Endothelial cell of umbilical vein (primary cell): ENCODE measurements at regions not wholly inside any gene's neighbourhood (a gene's known extent, or its start where the extent isn't known, plus 50 kb on each side); places are given as distances from the start of the nearest gene placed in this dataset.

Experiments used
- BruUV-seq: library from RNA; stranded (reverse); fragments of 400-500 nt; replicated peaks from 2 replicates; lab custom pipeline; 2021; lab: Mats Ljungman, UMichigan
- CTCF ChIA-PET: fragments of 300-600, 350-600 bp; sonication (Branson Sonifier 250); formaldehyde crosslinking; loops from one replicate; lab custom pipeline; 2021; ENCODE audit warnings: antibody characterized with exemption, inconsistent platforms; lab: Charles Lee
- POLR2A ChIA-PET: fragments of 300-600, 350-600 bp; sonication (Branson Sonifier 250); formaldehyde crosslinking; loops from one replicate; lab custom pipeline; 2021; ENCODE audit warnings: antibody characterized with exemption, inconsistent platforms; lab: Charles Lee
- DNase-seq: peaks from one replicate; pipeline ENCODE4 v3.0.0-alpha.2; 2011; ENCODE audit warnings: low read depth, low spot score
- FAIRE-seq: peaks from 2 replicates; lab custom pipeline; 2011; peaks lifted over from hg19 to GRCh38; lab: Jason Lieb, UNC
- H2AFZ ChIP-seq: 2 replicates; pipeline ENCODE4 v1.6.0; 2012; ENCODE audit warnings: low read depth, low read length, control low read depth, inconsistent platforms
- H3K27ac ChIP-seq: 2 replicates; pipeline ENCODE4 v1.5.1; 2011; ENCODE audit warnings: low read depth, mild to moderate bottlenecking, control low read depth, low read length, moderate library complexity; ENCODE audit not compliant: insufficient read depth
- H3K27me3 ChIP-seq, 2 experiments: 2 replicates each; pipeline versions ENCODE4 v1.6.0 to v1.6.1; 2011; ENCODE audit warnings: low read length in 2 of 2, mixed read lengths in 1 of 2; ENCODE audit not compliant: control insufficient read depth in 2 of 2, insufficient read depth in 2 of 2
- H3K36me3 ChIP-seq, 2 experiments: 2 replicates in 1 of 2; 3 replicates in 1 of 2; pipeline ENCODE4 v1.5.1; 2011; ENCODE audit warnings: low read length in 2 of 2, mild to moderate bottlenecking in 1 of 2, moderate library complexity in 1 of 2; ENCODE audit not compliant: control insufficient read depth in 2 of 2, insufficient read depth in 2 of 2; ENCODE audit errors: extremely low read depth in 1 of 2
- H3K4me1 ChIP-seq: 3 replicates; pipeline ENCODE4 v1.5.1; 2011; ENCODE audit warnings: mild to moderate bottlenecking, low read length; ENCODE audit not compliant: control insufficient read depth, insufficient read depth; ENCODE audit errors: extremely low read depth
- H3K4me2 ChIP-seq: 2 replicates; pipeline ENCODE4 v1.6.1; 2011; ENCODE audit warnings: low read length, control low read depth, mixed read lengths; ENCODE audit not compliant: insufficient read depth
- H3K4me3 ChIP-seq, 3 experiments: fragments of 200-600 bp in 1 of 3; sonication (generic), shearing (Covaris generic) in 1 of 3; replicated peaks in 1 of 3; 2 replicates each; pipeline ENCODE4 v1.5.1; 2011 to 2016; ENCODE audit warnings: control low read depth in 3 of 3, low read length in 3 of 3, mild to moderate bottlenecking in 2 of 3, inconsistent platforms in 1 of 3, low read depth in 1 of 3, moderate library complexity in 1 of 3; ENCODE audit not compliant: insufficient read depth in 1 of 3
- H3K79me2 ChIP-seq: 2 replicates; pipeline ENCODE4 v1.6.0; 2012; ENCODE audit warnings: low read length, inconsistent platforms; ENCODE audit not compliant: control insufficient read depth, insufficient read depth
- H3K9ac ChIP-seq: replicated peaks from 2 replicates; pipeline ENCODE3; 2011; ENCODE audit warnings: low read length, control low read depth; ENCODE audit not compliant: insufficient read depth; ENCODE audit errors: extremely low read depth
- H3K9me1 ChIP-seq: replicated peaks from 3 replicates; pipeline ENCODE4 v1.6.0; 2011; ENCODE audit warnings: mild to moderate bottlenecking, low read length; ENCODE audit not compliant: control insufficient read depth, insufficient read depth; ENCODE audit errors: extremely low read depth
- H3K9me3 ChIP-seq: replicated peaks from 2 replicates; pipeline ENCODE4 v1.5.1; 2012; ENCODE audit warnings: low read length, inconsistent platforms; ENCODE audit not compliant: control insufficient read depth, insufficient read depth
- H4K20me1 ChIP-seq: replicated peaks from 2 replicates; pipeline ENCODE3; 2011; ENCODE audit warnings: mild to moderate bottlenecking, low read length; ENCODE audit not compliant: control insufficient read depth, insufficient read depth; ENCODE audit errors: extremely low read depth
- CTCF ChIP-seq, 2 donors: IDR thresholded peaks; 1 replicate in 1 of 2; 2 replicates in 1 of 2; pipeline ENCODE4 v1.5.1; 2011; ENCODE audit warnings: low read length in 2 of 2, mild to moderate bottlenecking in 2 of 2, moderate library complexity in 2 of 2, control low read depth in 1 of 2, inconsistent platforms in 1 of 2, low read depth in 1 of 2; ENCODE audit not compliant: insufficient read depth in 1 of 2; ENCODE audit errors: extremely low read depth in 1 of 2
- EZH2 ChIP-seq: IDR thresholded peaks from 2 replicates; pipeline ENCODE4 v1.6.1; 2012; ENCODE audit warnings: borderline replicate concordance, low read depth, mild to moderate bottlenecking, moderate library complexity, low read length, inconsistent platforms; ENCODE audit not compliant: severe bottlenecking
- FOS ChIP-seq: IDR thresholded peaks from 2 replicates; pipeline ENCODE4 v1.6.1; 2011; ENCODE audit warnings: mild to moderate bottlenecking, low read length, moderate library complexity, borderline replicate concordance; ENCODE audit not compliant: insufficient read depth
- GATA2 ChIP-seq: IDR thresholded peaks from 2 replicates; pipeline ENCODE4 v1.7.0; 2011; ENCODE audit warnings: low read depth, mild to moderate bottlenecking, moderate library complexity, mixed read lengths, low read length; ENCODE audit not compliant: insufficient read length, insufficient read depth
- JUN ChIP-seq: IDR thresholded peaks from 2 replicates; pipeline ENCODE4 v1.6.1; 2011; ENCODE audit warnings: borderline replicate concordance, low read depth; ENCODE audit not compliant: insufficient read length, insufficient read depth
- MAX ChIP-seq: IDR thresholded peaks from 2 replicates; pipeline ENCODE4 v1.6.1; 2011; ENCODE audit not compliant: insufficient read depth, insufficient read length
- MYC ChIP-seq: IDR thresholded peaks from one replicate; pipeline ENCODE4 v1.6.1; 2011; ENCODE audit warnings: mild to moderate bottlenecking, low read depth, low read length
- POLR2A ChIP-seq: IDR thresholded peaks from 2 replicates; pipeline ENCODE4 v1.6.1; 2012; ENCODE audit warnings: low read depth, mild to moderate bottlenecking, control low read depth, low read length
- POLR2AphosphoS5 ChIP-seq: IDR thresholded peaks from 2 replicates; pipeline ENCODE4 v1.6.1; 2012; ENCODE audit warnings: low read depth, mild to moderate bottlenecking, control low read depth, low read length, moderate library complexity; ENCODE audit not compliant: insufficient read depth
- dilution Hi-C: fragments of 300-500 bp; cut with MboI; formaldehyde crosslinking; loops from one replicate; pipeline ENCODE4 v1.15.0; 2019; ENCODE audit warnings: low sequenced_read_pairs; ENCODE audit not compliant: extremely low pct_ligation_motif_present
- intact Hi-C: fragments of 100-400 bp; cut with micrococcal nuclease; formaldehyde crosslinking; loops from one replicate; pipeline ENCODE4 v1.10.0; 2022

GRCh38 chr2:177030451-177031105 is 182.0 kb upstream of the HNRNPA3 start:
- H4K20me1 ChIP-seq = no peaks in the 10 kb centered on the region
- H3K27me3 ChIP-seq = peaks cover 2% of the 10 kb centered on the region in 2 experiments
- H3K9me1 ChIP-seq = no peaks in the 10 kb centered on the region
- dilution Hi-C loops = no loop called here
- DNase-seq (no peak), FAIRE-seq (no peak)
- H3K36me3 ChIP-seq = no peaks in the 10 kb centered on the region
- H2AFZ ChIP-seq = no peak overlapping the region
- intact Hi-C loops = no loop called here
- ChIA-PET CTCF (no interaction called here), POLR2A (no interaction called here)
- no peaks in the 10 kb centered on the region for H3K79me2 ChIP-seq
- H3K9me3 ChIP-seq = no peaks in the 10 kb centered on the region
- no peak overlapping the region for H3K4me3 ChIP-seq
- H3K4me2 ChIP-seq = no peak overlapping the region
- no peak overlapping the region for H3K9ac ChIP-seq
- H3K27ac ChIP-seq = no peak overlapping the region
- no peak for TF ChIP-seq EZH2
- no peak for TF ChIP-seq POLR2A
- no peak for TF ChIP-seq POLR2AphosphoS5
- no peak for TF ChIP-seq GATA2
- TF ChIP-seq FOS = no peak
- no peak for TF ChIP-seq CTCF (IDR thresholded peaks at IDR 0.05; ENCODE audit: extremely low read depth in 1 of 2, insufficient read depth in 1 of 2, low read depth in 1 of 2, low read length in 2 of 2)
- TF ChIP-seq MYC = no peak
- no peak for TF ChIP-seq JUN
- TF ChIP-seq MAX = no peak
- no TSS peak for BruUV-seq
- H3K4me1 ChIP-seq = no peaks in the 10 kb centered on the region
